ENCODE measurements at regions not wholly inside any gene's neighbourhood (a gene's known extent, or its start where the extent isn't known, plus 50 kb on each side); places are given as distances from the start of the nearest gene placed in this dataset.

GRCh38 chr11:79973721-79974617 lies 533.1 kb upstream of the TENM4 start:
- no peak overlapping the region for H3K9ac ChIP-seq (ENCODE audit: low read length)
- peaks cover 8% of the 10 kb centered on the region for H3K4me1 ChIP-seq (ENCODE audit: control insufficient read depth, insufficient read depth, low read length)
- H3K9me3 ChIP-seq (ENCODE audit: control insufficient read depth, low read length) = no peaks in the 10 kb centered on the region
- H3K27me3 ChIP-seq (ENCODE audit: control insufficient read depth, insufficient read depth, low read length) = no peaks in the 10 kb centered on the region
- H3K36me3 ChIP-seq (ENCODE audit: control insufficient read depth, insufficient read depth, low read length) = no peaks in the 10 kb centered on the region
- H3K4me3 ChIP-seq (ENCODE audit: low read length) = no peak overlapping the region

GRCh38 chr11:79971255-79971654 lies 530.4 kb upstream of the TENM4 start:
- H3K4me1 ChIP-seq (ENCODE audit: control insufficient read depth, insufficient read depth, low read length) = peaks cover 8% of the 10 kb centered on the region
- H3K27me3 ChIP-seq (ENCODE audit: control insufficient read depth, insufficient read depth, low read length) = no peaks in the 10 kb centered on the region
- no peaks in the 10 kb centered on the region for H3K9me3 ChIP-seq (ENCODE audit: control insufficient read depth, low read length)
- no peak overlapping the region for H3K4me3 ChIP-seq (ENCODE audit: low read length)
- no peaks in the 10 kb centered on the region for H3K36me3 ChIP-seq (ENCODE audit: control insufficient read depth, insufficient read depth, low read length)
- no peak overlapping the region for H3K9ac ChIP-seq (ENCODE audit: low read length)

- H3K9me3 ChIP-seq (ENCODE audit: control insufficient read depth, low read length) = no peaks in the 10 kb centered on the region
- no peak overlapping the region for H3K9ac ChIP-seq (ENCODE audit: low read length)
- H3K36me3 ChIP-seq (ENCODE audit: control insufficient read depth, insufficient read depth, low read length) = no peaks in the 10 kb centered on the region
- H3K27me3 ChIP-seq (ENCODE audit: control insufficient read depth, insufficient read depth, low read length) = no peaks in the 10 kb centered on the region
- H3K4me3 ChIP-seq (ENCODE audit: low read length) = no peak overlapping the region
- no peaks in the 10 kb centered on the region for H3K4me1 ChIP-seq (ENCODE audit: control insufficient read depth, insufficient read depth, low read length)
Measured at GRCh38 chr11:79966592-79966991, 525.8 kb upstream of the TENM4 start.

- Histone ChIP-seq H3K4me1 (ENCODE audit: control insufficient read depth, insufficient read depth, low read length) (no peaks in the 10 kb centered on the region), H3K4me3 (ENCODE audit: low read length) (no peak overlapping the region)
Measured at GRCh38 chr11:79963856-79964645, 523.2 kb upstream of the TENM4 start.

GRCh38 chr11:79960461-79960860 lies 519.6 kb upstream of the TENM4 start:
- Histone ChIP-seq H3K9me3 (ENCODE audit: control insufficient read depth, low read length) (no peaks in the 10 kb centered on the region), H3K4me3 (ENCODE audit: low read length) (no peak overlapping the region), H3K36me3 (ENCODE audit: control insufficient read depth, insufficient read depth, low read length) (no peaks in the 10 kb centered on the region), H3K27me3 (ENCODE audit: control insufficient read depth, insufficient read depth, low read length) (no peaks in the 10 kb centered on the region), H3K9ac (ENCODE audit: low read length) (no peak overlapping the region), H3K4me1 (ENCODE audit: control insufficient read depth, insufficient read depth, low read length) (no peaks in the 10 kb centered on the region)

More at GRCh38 chr11:79963856-79964645, 523.2 kb upstream of the TENM4 start:
- Histone ChIP-seq H3K9ac (ENCODE audit: low read length) (no peak overlapping the region), H3K9me3 (ENCODE audit: control insufficient read depth, low read length) (no peaks in the 10 kb centered on the region), H3K27me3 (ENCODE audit: control insufficient read depth, insufficient read depth, low read length) (no peaks in the 10 kb centered on the region), H3K36me3 (ENCODE audit: control insufficient read depth, insufficient read depth, low read length) (no peaks in the 10 kb centered on the region)

GRCh38 chr11:79959318-79959717 lies 518.5 kb upstream of the TENM4 start:
- Histone ChIP-seq H3K4me3 (ENCODE audit: low read length) (no peak overlapping the region), H3K9me3 (ENCODE audit: control insufficient read depth, low read length) (no peaks in the 10 kb centered on the region), H3K9ac (ENCODE audit: low read length) (no peak overlapping the region), H3K4me1 (ENCODE audit: control insufficient read depth, insufficient read depth, low read length) (no peaks in the 10 kb centered on the region), H3K36me3 (ENCODE audit: control insufficient read depth, insufficient read depth, low read length) (no peaks in the 10 kb centered on the region), H3K27me3 (ENCODE audit: control insufficient read depth, insufficient read depth, low read length) (no peaks in the 10 kb centered on the region)

- Histone ChIP-seq H3K4me1 (ENCODE audit: control insufficient read depth, insufficient read depth, low read length) (no peaks in the 10 kb centered on the region), H3K4me3 (ENCODE audit: low read length) (no peak overlapping the region), H3K27me3 (ENCODE audit: control insufficient read depth, insufficient read depth, low read length) (no peaks in the 10 kb centered on the region), H3K36me3 (ENCODE audit: control insufficient read depth, insufficient read depth, low read length) (no peaks in the 10 kb centered on the region), H3K9ac (ENCODE audit: low read length) (no peak overlapping the region), H3K9me3 (ENCODE audit: control insufficient read depth, low read length) (no peaks in the 10 kb centered on the region)
Measured at GRCh38 chr11:79957702-79958101, 516.9 kb upstream of the TENM4 start.

- Histone ChIP-seq H3K4me3 (ENCODE audit: low read length) (no peak overlapping the region), H3K27me3 (ENCODE audit: control insufficient read depth, insufficient read depth, low read length) (no peaks in the 10 kb centered on the region), H3K9ac (ENCODE audit: low read length) (no peak overlapping the region), H3K4me1 (ENCODE audit: control insufficient read depth, insufficient read depth, low read length) (no peaks in the 10 kb centered on the region), H3K36me3 (ENCODE audit: control insufficient read depth, insufficient read depth, low read length) (no peaks in the 10 kb centered on the region), H3K9me3 (ENCODE audit: control insufficient read depth, low read length) (no peaks in the 10 kb centered on the region)
Measured at GRCh38 chr11:79956061-79956460, 515.2 kb upstream of the TENM4 start.

GRCh38 chr11:79953629-79954028 lies 512.8 kb upstream of the TENM4 start:
- no peaks in the 10 kb centered on the region for H3K36me3 ChIP-seq (ENCODE audit: control insufficient read depth, insufficient read depth, low read length)
- no peaks in the 10 kb centered on the region for H3K27me3 ChIP-seq (ENCODE audit: control insufficient read depth, insufficient read depth, low read length)
- no peaks in the 10 kb centered on the region for H3K4me1 ChIP-seq (ENCODE audit: control insufficient read depth, insufficient read depth, low read length)
- H3K4me3 ChIP-seq (ENCODE audit: low read length) = no peak overlapping the region
- H3K9me3 ChIP-seq (ENCODE audit: control insufficient read depth, low read length) = no peaks in the 10 kb centered on the region
- H3K9ac ChIP-seq (ENCODE audit: low read length) = no peak overlapping the region

- no peak overlapping the region for H3K4me3 ChIP-seq (ENCODE audit: low read length)
- no peak overlapping the region for H3K9ac ChIP-seq (ENCODE audit: low read length)
- no peaks in the 10 kb centered on the region for H3K9me3 ChIP-seq (ENCODE audit: control insufficient read depth, low read length)
- no peaks in the 10 kb centered on the region for H3K27me3 ChIP-seq (ENCODE audit: control insufficient read depth, insufficient read depth, low read length)
- no peaks in the 10 kb centered on the region for H3K4me1 ChIP-seq (ENCODE audit: control insufficient read depth, insufficient read depth, low read length)
- H3K36me3 ChIP-seq (ENCODE audit: control insufficient read depth, insufficient read depth, low read length) = no peaks in the 10 kb centered on the region
Measured at GRCh38 chr11:79950741-79951140, 509.9 kb upstream of the TENM4 start.

- no peak overlapping the region for H3K4me3 ChIP-seq (ENCODE audit: low read length)
- H3K27me3 ChIP-seq (ENCODE audit: control insufficient read depth, insufficient read depth, low read length) = no peaks in the 10 kb centered on the region
- H3K4me1 ChIP-seq (ENCODE audit: control insufficient read depth, insufficient read depth, low read length) = no peaks in the 10 kb centered on the region
- H3K9me3 ChIP-seq (ENCODE audit: control insufficient read depth, low read length) = no peaks in the 10 kb centered on the region
- no peak overlapping the region for H3K9ac ChIP-seq (ENCODE audit: low read length)
- H3K36me3 ChIP-seq (ENCODE audit: control insufficient read depth, insufficient read depth, low read length) = no peaks in the 10 kb centered on the region
Measured at GRCh38 chr11:79950172-79950571, 509.3 kb upstream of the TENM4 start.

GRCh38 chr11:79949574-79949973 lies 508.7 kb upstream of the TENM4 start:
- Histone ChIP-seq H3K9ac (ENCODE audit: low read length) (no peak overlapping the region), H3K4me1 (ENCODE audit: control insufficient read depth, insufficient read depth, low read length) (no peaks in the 10 kb centered on the region), H3K4me3 (ENCODE audit: low read length) (no peak overlapping the region), H3K36me3 (ENCODE audit: control insufficient read depth, insufficient read depth, low read length) (no peaks in the 10 kb centered on the region), H3K27me3 (ENCODE audit: control insufficient read depth, insufficient read depth, low read length) (no peaks in the 10 kb centered on the region), H3K9me3 (ENCODE audit: control insufficient read depth, low read length) (no peaks in the 10 kb centered on the region)
